Epithelial cell of esophagus (primary cell): ENCODE measurements at regions not wholly inside any gene's neighbourhood (a gene's known extent, or its start where the extent isn't known, plus 50 kb on each side); places are given as distances from the start of the nearest gene placed in this dataset.

Experiments
- DNase-seq: peaks from one replicate; pipeline ENCODE4 v3.0.0; 2010; ENCODE audit warnings: low read depth
- H3K4me3 ChIP-seq: 2 replicates; pipeline ENCODE4 v1.5.1; 2011; ENCODE audit warnings: mild to moderate bottlenecking, low read length, control low read depth
- TF ChIP-seq, protein P1 (sequence below): IDR thresholded peaks from 2 replicates; pipeline ENCODE4 v1.5.1; 2011; ENCODE audit warnings: low read depth, mild to moderate bottlenecking, low read length, control low read depth, inconsistent platforms; ENCODE audit not compliant: insufficient read depth; ENCODE audit errors: missing control alignments

DNA sequence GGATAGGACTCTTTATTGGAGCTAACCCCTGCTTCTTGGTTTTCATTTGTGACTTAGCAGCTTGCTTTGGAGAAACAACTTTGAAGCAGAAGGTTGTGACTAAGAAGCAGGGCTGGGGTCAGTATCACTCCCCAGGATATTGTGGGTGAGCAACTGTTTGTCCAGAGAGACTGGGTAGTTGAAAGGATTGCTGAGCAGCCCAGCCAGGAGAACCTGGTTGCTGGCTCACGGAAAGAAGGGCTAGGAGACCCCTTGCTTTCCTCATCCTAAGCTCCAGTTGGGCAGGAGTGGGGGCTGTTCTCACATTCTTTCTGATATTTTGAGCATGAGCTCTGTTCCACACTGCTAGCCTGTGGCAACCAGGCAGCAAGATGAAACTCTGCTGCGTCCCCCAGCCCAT lies 151.2 kb downstream of the CBLN1 start:
- DNase-seq = no peak
- H3K4me3 ChIP-seq = no peak overlapping the region
- TF ChIP-seq, protein P1, sequence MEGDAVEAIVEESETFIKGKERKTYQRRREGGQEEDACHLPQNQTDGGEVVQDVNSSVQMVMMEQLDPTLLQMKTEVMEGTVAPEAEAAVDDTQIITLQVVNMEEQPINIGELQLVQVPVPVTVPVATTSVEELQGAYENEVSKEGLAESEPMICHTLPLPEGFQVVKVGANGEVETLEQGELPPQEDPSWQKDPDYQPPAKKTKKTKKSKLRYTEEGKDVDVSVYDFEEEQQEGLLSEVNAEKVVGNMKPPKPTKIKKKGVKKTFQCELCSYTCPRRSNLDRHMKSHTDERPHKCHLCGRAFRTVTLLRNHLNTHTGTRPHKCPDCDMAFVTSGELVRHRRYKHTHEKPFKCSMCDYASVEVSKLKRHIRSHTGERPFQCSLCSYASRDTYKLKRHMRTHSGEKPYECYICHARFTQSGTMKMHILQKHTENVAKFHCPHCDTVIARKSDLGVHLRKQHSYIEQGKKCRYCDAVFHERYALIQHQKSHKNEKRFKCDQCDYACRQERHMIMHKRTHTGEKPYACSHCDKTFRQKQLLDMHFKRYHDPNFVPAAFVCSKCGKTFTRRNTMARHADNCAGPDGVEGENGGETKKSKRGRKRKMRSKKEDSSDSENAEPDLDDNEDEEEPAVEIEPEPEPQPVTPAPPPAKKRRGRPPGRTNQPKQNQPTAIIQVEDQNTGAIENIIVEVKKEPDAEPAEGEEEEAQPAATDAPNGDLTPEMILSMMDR = no peak

DNA sequence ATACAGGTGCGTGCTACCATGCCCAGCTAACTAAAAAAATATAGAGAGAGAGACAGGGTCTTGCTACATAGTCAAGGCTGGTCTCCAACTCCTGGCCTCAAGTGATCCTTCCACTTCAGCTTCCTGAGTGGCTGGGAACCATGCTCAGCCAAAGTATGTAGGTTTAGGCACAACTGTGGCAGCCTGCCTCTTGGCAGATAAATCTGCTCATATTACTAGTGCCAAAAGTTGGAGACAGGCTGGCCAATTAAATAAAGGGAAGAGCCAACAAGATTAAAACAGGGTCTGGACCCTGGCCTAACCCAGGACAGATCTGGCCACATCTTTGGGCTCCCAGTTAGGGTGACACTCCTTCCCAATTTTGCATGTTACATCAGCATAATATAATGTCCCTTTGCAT lies 151.7 kb downstream of the CBLN1 start:
- DNase-seq = no peak
- H3K4me3 ChIP-seq = no peak overlapping the region
- TF ChIP-seq, protein P1 = no peak

DNA sequence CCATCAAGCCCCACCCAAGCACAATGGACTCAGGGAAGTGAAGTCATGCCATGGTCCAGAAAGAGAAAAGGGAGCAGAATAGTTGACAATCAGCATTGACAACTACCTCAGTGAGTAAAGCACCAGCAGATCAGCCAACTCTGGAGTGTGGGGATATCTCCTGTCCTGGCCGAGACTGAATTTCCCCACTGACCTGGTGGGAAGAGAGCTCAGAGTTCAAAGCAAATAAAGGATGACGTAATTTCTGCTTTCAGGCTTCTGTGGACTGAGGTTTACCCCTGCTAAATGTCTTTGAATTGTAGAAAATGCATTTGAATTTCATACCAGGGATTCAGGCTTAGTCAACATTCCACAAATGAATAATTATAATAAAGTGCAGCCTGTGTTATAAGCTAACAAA lies 152.9 kb downstream of the CBLN1 start:
- TF ChIP-seq, protein P1 = no peak
- no peak for DNase-seq
- no peak overlapping the region for H3K4me3 ChIP-seq

DNA sequence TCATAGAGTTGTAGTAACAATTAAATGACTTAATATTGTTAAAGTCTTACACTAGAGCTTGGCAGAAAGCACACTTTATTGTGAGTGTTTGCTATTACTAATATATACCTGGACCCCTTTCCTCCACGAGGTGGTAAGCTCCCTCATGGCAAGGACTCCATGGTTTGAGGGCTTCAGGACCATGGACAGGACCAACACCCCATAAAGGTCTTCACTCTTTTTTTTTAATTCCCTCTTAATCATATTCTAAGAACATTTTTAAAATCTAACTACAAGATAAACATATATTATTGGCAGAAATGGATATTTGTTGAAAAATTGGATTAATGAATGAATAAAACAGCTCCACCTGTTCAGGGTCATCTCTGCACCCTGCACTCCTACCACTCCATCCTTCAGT lies 154.5 kb downstream of the CBLN1 start:
- TF ChIP-seq, protein P1 = no peak
- no peak overlapping the region for H3K4me3 ChIP-seq
- peak; percentile 46 for DNase-seq

DNA sequence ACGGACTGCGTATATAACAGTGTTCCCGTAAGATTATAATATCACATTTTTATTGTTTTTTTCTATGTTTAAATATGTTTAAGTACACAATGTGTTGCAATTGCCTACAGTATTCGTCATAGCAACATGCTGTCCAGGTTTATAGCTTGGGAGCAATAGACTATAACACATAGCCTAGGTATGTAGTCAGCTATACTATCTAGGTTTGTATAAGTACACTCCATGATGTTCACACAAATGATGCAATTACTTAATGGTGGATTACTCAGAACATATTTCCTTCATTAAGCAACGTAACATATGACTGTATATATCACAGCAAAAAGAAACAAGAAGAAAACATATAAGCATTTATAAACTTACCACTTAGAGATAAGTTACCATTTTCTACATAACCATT lies 160.0 kb downstream of the CBLN1 start:
- TF ChIP-seq, protein P1 = no peak
- no peak overlapping the region for H3K4me3 ChIP-seq
- peak; percentile 87 for DNase-seq

DNA sequence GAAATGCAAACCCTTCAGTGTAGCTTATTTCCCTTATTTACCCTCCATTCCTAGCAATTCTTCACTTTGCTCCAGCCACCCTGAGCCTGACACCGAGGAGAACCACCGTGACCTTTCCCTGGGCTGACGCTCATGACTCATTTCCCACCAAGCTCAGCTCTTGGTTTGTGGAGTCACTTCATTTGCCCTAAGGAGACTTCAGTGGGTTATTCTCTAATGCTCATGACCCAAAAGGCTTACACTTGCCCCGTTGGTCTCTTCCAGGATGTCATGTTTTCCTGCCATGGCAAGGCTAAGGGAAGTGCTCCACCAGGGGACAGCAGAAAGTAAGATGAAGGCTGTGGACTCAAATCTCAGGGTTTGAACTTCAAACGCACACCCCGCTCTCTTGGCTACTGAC lies 161.0 kb downstream of the CBLN1 start:
- DNase-seq = peak; percentile 28
- TF ChIP-seq, protein P1 = no peak
- H3K4me3 ChIP-seq = no peak overlapping the region

DNA sequence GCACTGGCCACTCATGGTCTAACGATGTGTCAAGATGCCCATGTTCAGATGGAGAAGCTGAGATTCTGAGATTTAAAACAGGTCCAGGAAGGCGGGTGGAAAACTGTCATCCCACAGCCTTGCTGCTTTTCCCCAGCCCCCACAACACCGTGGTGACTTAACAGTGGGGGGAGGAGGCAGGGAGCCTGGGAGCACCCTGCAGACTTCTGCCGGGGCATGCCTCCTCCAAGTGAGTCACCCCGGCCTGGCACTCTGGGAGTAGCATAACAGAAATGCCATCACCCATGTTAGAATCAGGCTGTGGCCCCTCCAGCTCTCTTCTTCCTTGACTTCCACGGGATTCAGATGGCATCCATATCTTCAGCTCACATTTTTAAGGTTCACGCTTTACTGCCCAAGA lies 164.8 kb downstream of the CBLN1 start:
- TF ChIP-seq, protein P1 = no peak
- H3K4me3 ChIP-seq = no peak overlapping the region
- DNase-seq = peak; percentile 92
